ENCODE measurements at regions not wholly inside any gene's neighbourhood (a gene's known extent, or its start where the extent isn't known, plus 50 kb on each side); places are given as distances from the start of the nearest gene placed in this dataset.

- TF ChIP-seq CTCF (IDR thresholded peaks at IDR 0.05; ENCODE audit: low read depth, low read length, poor library complexity, severe bottlenecking) (no peak), EZH2phosphoT487 (IDR thresholded peaks at IDR 0.05; ENCODE audit: borderline replicate concordance, low read length) (no peak)
Measured at GRCh38 chr11:115982666-115983065, 478.5 kb upstream of the CADM1 start.

Data from DOHH2 (cell line).